Right ventricle myocardium superior (tissue), 1 donor: ENCODE measurements at regions not wholly inside any gene's neighbourhood (a gene's known extent, or its start where the extent isn't known, plus 50 kb on each side); places are given as distances from the start of the nearest gene placed in this dataset.
"Not testable (repeated sequence)": the region's sequence is repeated elsewhere in the genome, so short reads cannot be mapped to it uniquely, and the experiment has no call there.

Experiments
- ATAC-seq: fragments of 200-7000 bp; cut with Tn5 transposase; one replicate; pipeline ENCODE4 v1.9.1; 2020; ENCODE audit warnings: mild to moderate bottlenecking; ENCODE audit not compliant: poor library complexity
- DNase-seq: peaks from one replicate; pipeline ENCODE4 v3.0.0-alpha.2; 2020
- intact Hi-C: fragments of 100-400 bp; cut with DNase I; formaldehyde crosslinking; loops from one replicate; pipeline ENCODE4 v1.11.2; 2022
- donor health status: DM: no; HTN: yes; CAD: no; lungs with severe emphysema.

DNA sequence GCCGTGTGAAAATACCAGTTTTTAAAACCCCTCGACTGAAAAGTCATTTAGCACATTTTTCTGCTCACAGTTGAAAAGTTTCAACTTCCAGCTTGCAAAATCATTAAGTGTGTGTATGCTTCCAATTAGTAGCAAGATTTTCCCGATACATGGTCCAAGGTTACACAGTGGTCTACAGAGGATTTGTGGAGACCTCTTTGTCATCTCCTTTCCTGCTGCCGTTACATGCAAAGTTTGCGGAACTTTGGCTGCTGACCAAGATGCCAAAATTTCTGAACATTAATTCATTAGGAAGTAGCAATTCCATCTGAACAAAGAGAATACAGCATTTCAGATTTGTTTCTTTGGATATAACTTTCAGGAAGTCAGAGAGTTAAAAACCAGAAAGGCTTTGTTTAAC lies 474.6 kb downstream of the PLCL1 start:
- ATAC-seq (no peak), DNase-seq (no peak)
- intact Hi-C loops = no loop called here

DNA sequence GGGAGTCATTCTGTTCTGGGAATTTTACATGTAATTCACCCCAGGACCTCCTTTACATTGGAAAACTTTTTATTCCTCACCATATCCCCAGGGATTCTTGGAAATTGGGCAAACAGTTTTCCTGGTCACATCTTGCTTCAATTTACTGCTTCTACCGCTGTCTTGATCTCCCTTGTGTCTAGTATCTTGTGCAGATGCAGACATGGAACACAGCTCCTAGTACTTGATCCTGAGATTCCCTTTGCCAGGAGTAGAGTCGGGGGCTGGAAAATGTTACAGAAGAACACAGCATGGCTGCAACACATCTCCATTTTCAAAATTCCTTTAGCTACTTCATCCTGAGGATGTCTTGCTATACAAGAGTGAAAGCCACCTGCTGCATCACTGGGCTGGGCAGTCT lies 472.8 kb downstream of the PLCL1 start:
- ATAC-seq (no peak), DNase-seq (no peak)
- intact Hi-C loops = no loop called here

DNA sequence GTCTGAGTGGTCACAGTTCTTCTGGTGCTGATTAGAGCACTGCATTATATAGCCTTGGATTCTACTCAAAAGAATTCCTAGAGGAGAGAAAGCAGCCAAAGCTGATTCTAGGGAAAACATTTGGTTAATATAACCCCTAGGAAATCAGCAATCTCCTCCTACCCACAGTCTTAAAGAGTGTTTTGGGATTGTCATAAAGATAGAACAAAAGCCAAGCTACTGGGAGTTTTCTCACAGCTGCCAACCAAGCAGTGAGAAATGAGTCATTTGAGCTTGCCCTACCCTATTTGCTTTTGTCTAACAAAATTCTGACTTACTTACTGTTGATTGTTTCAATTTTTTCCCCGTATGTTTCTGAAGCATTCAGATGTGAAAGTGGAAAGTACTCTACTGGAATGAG lies 469.3 kb downstream of the PLCL1 start:
- no peak for ATAC-seq

DNA sequence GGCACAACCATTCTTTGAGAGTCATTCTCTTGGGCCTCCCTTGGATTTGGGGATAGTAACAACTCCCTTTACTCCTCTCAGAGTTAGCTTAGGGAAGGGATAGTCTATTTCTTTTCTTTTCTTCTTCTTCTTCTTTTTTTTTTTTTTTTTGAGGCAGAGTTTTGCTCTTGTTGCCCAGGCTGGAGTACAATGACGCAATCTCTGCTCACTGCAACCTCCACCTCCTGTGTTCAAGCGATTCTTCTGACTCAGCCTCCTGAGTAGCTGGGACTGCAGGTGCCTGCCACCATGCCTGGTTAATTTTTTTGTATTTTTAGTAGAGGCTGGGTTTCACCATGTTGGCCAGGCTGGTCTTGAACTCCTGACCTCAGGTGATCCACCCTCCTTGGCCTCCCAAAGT lies 465.8 kb downstream of the PLCL1 start:
- ATAC-seq, DNase-seq, intact Hi-C loops: not testable (repeated sequence)

More for the DNA sequence above, 469.3 kb downstream of the PLCL1 start:
- intact Hi-C loops = no loop called here
- DNase-seq = no peak

DNA sequence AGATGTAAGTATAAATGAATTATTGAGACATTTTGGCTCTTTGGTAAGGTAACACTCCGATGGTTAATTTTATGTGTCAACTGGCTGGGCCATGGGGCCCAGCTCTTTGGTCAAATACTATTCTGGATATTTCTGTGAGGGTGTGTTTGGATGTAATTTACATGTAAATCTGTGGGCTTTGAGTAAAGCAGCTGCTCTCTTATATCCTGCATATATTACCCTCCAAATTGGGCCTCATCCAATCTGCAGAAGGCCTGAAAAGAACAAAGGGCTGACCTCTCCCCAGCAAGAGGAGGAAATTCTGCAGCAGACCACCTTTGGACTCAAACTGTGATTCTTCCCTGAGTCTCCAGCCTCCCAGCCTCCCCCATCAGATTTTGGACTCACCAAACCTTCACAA lies 464.1 kb downstream of the PLCL1 start:
- DNase-seq (no peak), ATAC-seq (no peak)
- intact Hi-C loops = no loop called here

DNA sequence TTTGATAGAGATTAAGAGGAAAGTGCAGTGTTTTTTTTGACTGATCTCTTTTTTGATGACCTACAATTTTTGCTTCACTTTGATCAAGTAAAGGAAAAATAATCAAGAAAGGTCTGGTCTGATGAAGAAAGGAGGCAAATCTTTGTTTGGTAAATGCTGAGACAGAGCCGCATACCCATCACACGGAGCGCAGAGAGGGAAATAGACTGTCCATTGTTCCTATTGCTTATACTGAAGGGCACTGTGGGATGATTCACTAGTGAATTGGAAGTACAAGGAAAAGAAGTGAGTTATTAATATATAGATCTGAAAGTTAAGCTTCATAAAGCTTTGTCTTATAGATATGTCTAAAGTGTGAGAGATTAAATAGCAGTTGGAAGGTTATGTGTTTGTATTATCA lies 455.1 kb downstream of the PLCL1 start:
- intact Hi-C loops = no loop called here
- ATAC-seq = no peak
- DNase-seq = no peak

DNA sequence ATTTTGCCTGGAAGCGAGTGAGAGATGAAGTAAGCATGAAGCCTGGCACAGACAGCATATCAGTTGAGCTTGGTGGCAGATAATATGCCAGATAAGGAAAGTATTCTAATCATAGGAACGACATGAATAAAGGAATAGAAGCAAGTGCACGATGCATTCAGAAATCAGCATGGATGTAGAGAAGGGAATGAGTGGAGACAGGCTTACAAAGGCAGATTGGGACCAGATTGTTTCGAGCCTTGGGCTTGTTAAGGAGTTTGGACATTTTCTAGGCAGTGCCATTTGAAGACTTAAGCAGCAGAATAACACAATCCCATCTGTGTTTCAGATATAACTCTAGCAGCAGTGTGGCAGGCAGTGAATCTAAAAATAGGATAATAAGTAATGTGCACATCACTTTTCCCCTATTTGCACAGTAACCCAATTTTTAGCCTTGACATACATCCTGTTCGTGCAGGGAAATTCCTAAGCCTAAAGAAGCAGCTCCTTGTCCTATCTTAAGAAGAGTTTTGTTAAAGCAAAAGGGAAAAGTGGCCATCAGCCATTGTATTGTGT lies 450.2 kb downstream of the PLCL1 start:
- no peak for ATAC-seq

DNA sequence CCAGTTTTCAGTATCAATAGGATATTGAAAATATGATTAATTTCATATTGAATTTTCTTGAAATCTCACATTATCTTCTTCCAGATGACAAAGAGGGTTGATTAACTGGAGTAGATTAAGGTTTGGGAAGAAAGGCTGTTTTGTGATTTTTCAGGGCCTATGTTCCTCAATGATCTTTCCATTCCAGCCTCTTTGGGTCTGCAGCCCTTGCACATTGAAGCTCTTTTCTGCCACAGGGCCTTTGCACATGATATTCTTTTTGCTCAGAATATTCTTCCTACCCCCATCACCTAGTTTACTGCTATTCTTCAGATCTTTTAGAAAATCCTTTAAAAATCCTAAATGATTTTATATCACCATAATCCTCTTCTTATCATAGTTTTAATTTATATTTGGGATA lies 449.6 kb downstream of the PLCL1 start:
- intact Hi-C loops = no loop called here
- ATAC-seq (no peak), DNase-seq (no peak)

More for the DNA sequence above, 450.2 kb downstream of the PLCL1 start:
- intact Hi-C loops = no loop called here
- DNase-seq = no peak

DNA sequence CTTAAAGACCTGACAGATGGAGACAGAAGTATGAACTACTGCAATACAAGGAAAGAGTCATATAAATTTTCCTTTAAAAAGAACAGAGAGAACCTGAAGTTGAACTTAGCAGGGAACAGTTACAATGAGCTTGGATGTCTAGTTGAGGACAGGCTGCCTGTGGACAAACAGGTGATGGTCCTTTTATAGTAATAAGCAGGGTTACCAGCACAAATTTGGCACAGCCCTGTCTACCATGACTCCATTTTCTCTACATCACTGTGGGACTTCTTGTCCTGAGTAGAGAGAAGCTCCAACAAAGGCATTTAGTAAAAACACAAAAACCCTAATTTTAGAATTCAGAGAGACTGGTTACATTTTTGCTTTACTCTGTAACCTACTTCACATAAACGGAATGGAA lies 448.1 kb downstream of the PLCL1 start:
- no peak for ATAC-seq
- no peak for DNase-seq
- intact Hi-C loops = no loop called here

DNA sequence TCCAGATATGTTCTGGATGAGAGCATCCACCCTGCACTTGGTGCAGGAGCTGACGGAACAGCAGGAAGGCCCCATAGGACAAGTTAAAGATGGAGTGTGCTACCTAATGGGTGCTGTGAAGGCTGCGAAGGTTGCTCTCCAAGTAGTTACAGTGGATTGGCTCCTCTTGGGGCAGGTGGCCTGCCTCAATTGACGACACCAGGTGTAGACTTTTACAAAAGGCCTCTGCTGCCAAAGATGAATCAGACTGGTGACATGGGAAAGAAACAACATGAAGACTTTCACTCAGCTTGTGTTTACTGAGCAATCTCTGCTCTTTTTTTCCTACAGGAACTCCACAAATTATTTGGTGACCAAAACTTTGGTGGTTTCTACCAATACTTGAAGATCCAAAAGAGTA lies 437.7 kb downstream of the PLCL1 start:
- intact Hi-C loops = no loop called here
- no peak for DNase-seq
- ATAC-seq = no peak

DNA sequence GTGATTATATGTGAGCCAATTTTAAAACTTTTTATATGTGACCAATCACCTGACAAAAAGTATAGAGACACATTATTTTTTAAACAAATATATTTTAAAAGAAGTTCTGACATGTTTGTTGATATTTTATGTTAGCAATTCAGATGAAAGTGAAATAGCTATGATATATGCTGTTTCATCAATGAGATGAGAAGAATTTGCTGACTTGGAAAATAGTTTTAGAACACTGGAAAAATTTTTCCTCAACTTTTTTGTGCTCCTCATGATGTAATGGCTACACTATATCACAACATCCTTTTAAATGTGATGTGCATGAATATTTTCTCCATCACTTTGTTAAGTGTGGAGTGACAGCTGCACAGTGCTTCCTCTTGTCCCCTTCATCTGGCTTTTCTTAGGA lies 434.0 kb downstream of the PLCL1 start:
- ATAC-seq (no peak), DNase-seq (no peak)
- intact Hi-C loops = no loop called here

DNA sequence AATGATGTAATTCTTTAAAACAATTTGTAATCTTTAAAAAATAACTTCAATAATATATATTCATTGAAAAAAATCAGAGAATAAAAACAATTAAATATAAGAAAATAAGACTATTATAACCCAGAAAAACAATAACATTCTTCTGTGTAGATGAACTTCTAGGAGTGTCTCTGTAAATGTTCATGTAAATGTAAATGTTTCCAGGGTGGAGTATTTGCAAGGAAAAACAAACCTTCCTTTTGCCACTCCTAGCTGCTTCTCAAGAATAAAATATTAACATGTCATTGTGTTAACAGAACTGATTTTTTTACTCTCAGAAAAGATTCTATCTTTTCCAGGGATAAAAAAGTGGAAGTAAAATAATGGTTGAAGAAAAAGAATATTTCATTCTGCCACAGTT lies 431.9 kb downstream of the PLCL1 start:
- DNase-seq = no peak
- intact Hi-C loops = no loop called here
- no peak for ATAC-seq

DNA sequence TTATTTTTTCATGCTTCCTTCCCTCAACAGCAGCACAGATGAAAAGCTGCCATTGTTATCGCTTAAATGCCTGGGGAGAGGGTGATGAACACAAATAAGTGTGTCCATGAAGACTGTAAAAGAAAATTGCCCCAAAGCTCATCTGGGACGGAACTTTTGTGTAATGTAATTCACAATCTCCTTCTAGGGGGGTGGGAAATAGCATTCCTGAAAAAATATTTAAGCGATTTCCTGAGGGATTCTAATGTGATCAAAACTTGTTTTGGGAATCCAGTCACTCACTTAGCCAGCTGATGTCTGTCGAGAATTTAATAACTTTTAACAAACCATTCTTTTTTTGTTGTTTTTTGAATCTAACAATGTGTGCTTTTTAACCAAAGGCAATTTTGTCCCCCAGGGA lies 427.9 kb downstream of the PLCL1 start:
- no peak for ATAC-seq
- intact Hi-C loops = no loop called here
- no peak for DNase-seq

DNA sequence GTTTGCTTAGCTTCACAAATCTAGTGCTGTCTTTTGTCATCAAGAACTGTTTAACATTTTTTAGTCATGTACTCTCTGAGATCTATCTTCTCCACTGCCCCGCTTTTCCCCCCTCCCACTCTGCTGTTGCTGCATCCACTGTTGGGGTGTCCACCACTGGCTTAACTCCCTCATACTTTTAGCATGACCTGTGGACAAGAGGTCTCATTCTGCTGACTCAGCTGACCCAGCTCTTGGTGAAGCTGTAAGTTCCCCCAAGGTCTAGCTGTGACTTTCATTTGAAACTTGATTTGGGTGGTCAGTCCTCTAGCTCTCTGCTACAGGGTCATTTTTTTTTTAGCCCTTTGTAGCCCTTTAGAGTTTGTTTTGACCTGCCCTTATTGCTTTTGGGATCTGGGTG lies 427.2 kb downstream of the PLCL1 start:
- intact Hi-C loops = no loop called here
- no peak for ATAC-seq
- no peak for DNase-seq

DNA sequence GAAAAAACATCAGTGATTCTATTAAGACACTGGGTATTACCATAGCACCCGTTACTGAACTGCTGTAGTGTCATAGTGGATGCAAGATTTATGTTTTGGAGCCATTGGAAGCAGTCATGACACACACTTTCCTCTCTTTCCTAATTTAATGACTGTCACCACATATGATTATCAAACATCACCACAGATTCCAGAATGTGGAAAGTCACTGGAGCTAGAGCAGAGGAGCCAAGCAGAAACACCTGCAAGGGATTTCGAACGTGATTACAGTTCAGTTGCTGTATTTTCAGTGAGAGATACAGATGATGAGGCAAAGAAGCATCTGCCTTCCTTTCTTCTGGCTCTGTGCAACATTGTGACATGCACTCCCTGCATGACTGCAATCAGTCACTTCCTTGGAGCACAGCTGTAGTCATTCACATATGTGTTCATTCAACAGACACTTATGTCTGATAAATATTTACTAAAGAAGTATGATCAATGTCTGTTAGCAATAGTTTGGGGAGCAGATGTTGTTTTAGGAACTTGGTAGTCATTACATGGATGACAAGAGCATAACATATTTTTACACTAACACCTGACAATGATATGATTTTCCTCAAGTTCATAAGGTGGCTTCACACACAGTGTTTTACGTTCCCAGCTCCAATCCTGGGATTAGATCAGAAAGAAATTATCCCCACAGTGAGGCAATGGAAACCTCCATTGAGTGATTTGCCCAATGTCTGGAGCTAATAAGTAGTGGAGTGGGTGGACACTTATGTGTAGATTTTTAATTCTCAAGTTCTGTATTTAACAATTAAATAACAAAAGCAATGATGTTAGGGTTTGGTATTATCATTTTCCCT lies 416.6 kb downstream of the PLCL1 start:
- no peak for ATAC-seq
- DNase-seq = no peak
- intact Hi-C loops = no loop called here

DNA sequence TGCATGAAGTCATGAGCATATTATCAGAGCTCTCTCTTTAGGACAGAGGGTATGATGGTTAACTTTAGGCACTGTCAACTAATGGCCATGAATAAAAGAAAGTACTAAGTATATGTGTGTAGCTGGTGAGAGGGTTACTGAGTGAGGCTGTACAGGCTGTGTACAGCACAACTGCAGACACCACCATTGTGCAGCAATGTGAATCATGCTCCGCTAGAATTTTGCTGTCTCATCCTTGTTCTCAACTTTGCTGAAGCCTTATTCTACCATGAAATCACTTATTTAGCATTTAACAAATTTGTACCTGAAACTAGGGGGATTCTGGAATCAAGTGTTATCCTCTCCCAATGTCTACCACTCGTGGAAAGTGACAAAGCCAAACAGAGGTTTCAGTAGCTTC lies 414.9 kb downstream of the PLCL1 start:
- intact Hi-C loops = no loop called here
- DNase-seq = no peak
- no peak for ATAC-seq

DNA sequence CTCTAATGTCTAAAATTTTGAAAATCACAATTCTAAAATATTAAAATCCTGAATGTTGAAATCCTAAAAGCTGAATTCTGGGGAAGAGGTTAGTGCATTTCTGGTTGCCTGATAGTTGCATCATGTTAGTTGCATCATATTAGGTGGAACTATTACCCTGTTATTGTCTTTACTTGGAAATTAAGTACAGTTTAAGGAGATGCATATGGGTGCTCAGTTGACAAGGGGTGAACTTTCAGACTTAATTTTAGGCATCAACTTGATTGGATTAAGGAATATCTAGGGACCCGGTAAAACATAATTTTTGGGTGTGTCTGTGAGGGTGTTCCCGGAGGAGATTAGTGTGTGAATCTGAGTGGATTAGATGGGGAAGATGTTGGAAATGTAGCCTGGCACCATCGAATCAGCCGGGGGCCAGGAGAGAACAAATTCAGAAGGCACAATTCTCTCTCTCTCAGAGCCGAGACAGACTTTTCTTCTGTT lies 409.8 kb downstream of the PLCL1 start:
- DNase-seq (no peak), ATAC-seq (no peak)
- intact Hi-C loops = no loop called here

DNA sequence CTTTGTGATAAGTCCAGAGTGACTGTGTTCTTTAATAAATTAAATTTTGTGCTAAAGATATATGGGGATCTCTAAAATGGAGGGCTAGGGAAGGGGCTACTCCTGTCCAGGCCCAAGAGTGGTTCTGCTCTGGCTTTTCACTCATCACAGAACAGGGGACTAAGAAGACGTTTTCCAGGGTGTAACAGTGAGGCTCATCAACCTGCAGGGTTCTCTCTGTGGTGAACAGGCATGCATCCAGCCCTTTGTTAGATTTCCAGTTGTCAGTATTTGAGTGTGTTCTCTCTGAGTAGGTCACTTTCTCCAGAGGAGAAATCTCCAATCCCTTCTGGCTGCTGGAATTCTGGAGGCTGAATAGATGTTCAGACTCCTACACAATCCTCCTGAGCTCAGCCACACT lies 408.9 kb downstream of the PLCL1 start:
- intact Hi-C loops = no loop called here
- ATAC-seq = no peak

DNA sequence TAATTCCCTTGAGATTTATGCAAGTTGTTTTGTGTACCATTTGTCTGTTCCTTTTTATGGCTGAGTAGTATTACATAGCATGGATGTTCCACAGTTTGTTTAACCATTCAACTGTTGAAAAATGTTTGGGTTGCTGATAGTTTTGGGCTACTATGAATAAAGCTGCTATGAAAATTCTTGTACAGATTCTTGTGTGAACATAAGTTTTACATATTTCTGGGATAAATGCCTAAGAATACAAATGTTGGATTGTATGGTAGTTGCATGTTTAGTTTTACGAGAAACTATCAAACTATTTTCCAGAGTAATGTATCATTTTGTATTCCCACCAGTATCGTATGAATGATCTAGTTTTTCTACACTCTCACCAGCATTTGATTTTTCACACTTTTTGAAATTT lies 407.3 kb downstream of the PLCL1 start:
- DNase-seq = no peak
- intact Hi-C loops = no loop called here
- ATAC-seq = no peak

More for the DNA sequence above, 408.9 kb downstream of the PLCL1 start:
- no peak for DNase-seq

DNA sequence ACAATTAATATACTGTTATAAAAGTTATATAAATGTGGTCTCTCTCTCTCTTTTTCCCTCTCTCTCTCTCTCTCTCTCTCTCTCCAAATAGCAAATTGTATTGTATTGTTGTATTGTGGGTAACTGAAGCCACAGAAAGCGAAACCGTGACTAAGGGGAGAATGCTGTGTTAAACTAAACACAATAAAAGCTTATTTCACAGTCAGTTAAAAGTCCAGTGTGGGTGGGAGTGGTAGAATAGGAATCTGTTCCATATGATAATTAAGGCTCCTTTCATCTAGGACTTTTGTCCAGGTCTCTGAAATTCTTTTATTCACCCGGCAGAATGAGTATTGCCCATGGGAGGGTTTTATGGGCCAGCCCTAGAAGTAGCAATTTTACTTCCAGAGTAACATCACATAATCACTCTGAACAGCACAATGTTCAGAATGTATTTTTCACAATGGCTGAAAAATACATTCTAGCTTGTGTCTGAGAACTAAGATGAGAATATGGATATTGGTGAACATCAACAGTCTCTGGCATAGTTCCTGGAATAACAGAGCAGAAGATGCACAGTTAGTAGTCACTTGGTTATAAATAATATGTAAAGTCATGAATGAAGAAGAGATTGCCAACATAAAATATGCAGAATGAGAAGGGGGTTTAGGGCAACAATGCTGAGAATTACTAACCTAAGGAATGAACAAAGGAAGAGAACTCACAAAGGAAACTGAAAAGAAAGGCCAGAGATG lies 399.1 kb downstream of the PLCL1 start:
- ATAC-seq (no peak), DNase-seq (no peak)
- intact Hi-C loops = no loop called here
